C4-2B (cell line): ENCODE measurements at regions not wholly inside any gene's neighbourhood (a gene's known extent, or its start where the extent isn't known, plus 50 kb on each side); places are given as distances from the start of the nearest gene placed in this dataset.

Experiments used
- CTCF ChIP-seq: fragments of 450-650 bp; conservative IDR thresholded peaks from 2 replicates; pipeline ENCODE4 v1.5.1; 2017; ENCODE audit warnings: mild to moderate bottlenecking
- ZFX ChIP-seq: fragments of 450-650 bp; IDR thresholded peaks from 2 replicates; pipeline ENCODE4 v1.6.1; 2017

GRCh38 chr5:25255128-25255527 lies 610.4 kb upstream of the CDH10 start:
- TF ChIP-seq CTCF (no peak), ZFX (no peak)
